ENCODE measurements at regions not wholly inside any gene's neighbourhood (a gene's known extent, or its start where the extent isn't known, plus 50 kb on each side); places are given as distances from the start of the nearest gene placed in this dataset.

DNA sequence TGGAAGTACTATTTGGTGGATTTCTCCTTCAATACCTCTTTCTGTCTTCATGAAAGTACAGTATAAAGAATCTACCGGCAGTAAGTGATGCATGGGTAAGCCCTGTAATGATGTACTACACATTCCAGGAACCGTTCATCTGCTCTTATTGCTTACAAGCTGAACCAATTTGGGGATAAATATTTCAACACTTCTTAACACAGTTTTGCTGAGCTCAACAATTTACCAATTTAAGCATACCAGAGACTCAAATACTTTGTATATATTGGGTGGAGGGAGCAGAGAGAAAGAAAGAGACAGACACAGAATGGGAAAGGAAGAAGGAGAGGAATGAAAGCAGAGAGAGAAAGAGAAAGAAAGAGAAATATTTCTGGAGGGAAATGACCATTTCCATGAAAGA is 821.1 kb upstream of the FLRT2 start:
- no peak overlapping the region for H3K27ac ChIP-seq
- H3K36me3 ChIP-seq (replicated peaks in 1 of 2) = no peaks in the 10 kb centered on the region
- 68 to 81% (median 76%) methylated on average over 2 of the region's 2 CpGs for WGBS, 4 donors
- no peak overlapping the region for H3K4me3 ChIP-seq
- TF ChIP-seq, protein P1, sequence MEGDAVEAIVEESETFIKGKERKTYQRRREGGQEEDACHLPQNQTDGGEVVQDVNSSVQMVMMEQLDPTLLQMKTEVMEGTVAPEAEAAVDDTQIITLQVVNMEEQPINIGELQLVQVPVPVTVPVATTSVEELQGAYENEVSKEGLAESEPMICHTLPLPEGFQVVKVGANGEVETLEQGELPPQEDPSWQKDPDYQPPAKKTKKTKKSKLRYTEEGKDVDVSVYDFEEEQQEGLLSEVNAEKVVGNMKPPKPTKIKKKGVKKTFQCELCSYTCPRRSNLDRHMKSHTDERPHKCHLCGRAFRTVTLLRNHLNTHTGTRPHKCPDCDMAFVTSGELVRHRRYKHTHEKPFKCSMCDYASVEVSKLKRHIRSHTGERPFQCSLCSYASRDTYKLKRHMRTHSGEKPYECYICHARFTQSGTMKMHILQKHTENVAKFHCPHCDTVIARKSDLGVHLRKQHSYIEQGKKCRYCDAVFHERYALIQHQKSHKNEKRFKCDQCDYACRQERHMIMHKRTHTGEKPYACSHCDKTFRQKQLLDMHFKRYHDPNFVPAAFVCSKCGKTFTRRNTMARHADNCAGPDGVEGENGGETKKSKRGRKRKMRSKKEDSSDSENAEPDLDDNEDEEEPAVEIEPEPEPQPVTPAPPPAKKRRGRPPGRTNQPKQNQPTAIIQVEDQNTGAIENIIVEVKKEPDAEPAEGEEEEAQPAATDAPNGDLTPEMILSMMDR (IDR thresholded peaks at IDR 0.05) = no peak
- no peak for TF ChIP-seq POLR2A (IDR thresholded peaks at IDR 0.05)
- H3K9me3 ChIP-seq (replicated peaks in 1 of 3) = no peaks in the 10 kb centered on the region
- H3K27me3 ChIP-seq = no peaks in the 10 kb centered on the region
- H3K4me1 ChIP-seq (replicated peaks in 1 of 2) = no peaks in the 10 kb centered on the region
- no peak for DNase-seq
- intact Hi-C loops (cut with DNase I) = no loop called here

DNA sequence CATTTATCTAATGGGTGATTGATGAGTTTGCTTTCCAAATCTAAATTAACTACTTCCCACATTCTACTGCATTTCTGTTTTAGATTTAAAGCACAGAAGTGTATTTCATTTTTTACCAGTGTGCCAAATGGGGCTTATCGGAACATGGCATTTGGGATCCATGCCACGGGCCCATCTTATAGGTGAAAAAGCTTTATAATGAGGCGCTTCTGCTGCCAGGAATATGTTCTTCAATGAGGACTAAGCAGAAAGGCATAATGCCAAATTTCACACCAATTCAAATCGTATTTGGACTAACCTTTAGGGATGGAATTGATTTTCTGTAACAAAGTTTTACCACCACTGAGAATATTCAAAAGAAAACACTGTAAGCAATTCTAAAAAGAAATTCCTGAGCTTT is 803.5 kb upstream of the FLRT2 start:
- no peaks in the 10 kb centered on the region for H3K9me3 ChIP-seq (replicated peaks in 1 of 3)
- no peak overlapping the region for H3K4me3 ChIP-seq
- intact Hi-C loops (cut with DNase I) = no loop called here
- WGBS, 4 donors = 83 to 91% (median 87%) methylated on average over 4 of the region's 4 CpGs
- TF ChIP-seq, protein P1 (IDR thresholded peaks at IDR 0.05) = no peak
- no peak for TF ChIP-seq POLR2A (IDR thresholded peaks at IDR 0.05)
- H3K4me1 ChIP-seq (replicated peaks in 1 of 2) = no peaks in the 10 kb centered on the region
- DNase-seq = no peak
- H3K36me3 ChIP-seq (replicated peaks in 1 of 2) = no peaks in the 10 kb centered on the region
- H3K27me3 ChIP-seq = no peaks in the 10 kb centered on the region
- no peak overlapping the region for H3K27ac ChIP-seq

DNA sequence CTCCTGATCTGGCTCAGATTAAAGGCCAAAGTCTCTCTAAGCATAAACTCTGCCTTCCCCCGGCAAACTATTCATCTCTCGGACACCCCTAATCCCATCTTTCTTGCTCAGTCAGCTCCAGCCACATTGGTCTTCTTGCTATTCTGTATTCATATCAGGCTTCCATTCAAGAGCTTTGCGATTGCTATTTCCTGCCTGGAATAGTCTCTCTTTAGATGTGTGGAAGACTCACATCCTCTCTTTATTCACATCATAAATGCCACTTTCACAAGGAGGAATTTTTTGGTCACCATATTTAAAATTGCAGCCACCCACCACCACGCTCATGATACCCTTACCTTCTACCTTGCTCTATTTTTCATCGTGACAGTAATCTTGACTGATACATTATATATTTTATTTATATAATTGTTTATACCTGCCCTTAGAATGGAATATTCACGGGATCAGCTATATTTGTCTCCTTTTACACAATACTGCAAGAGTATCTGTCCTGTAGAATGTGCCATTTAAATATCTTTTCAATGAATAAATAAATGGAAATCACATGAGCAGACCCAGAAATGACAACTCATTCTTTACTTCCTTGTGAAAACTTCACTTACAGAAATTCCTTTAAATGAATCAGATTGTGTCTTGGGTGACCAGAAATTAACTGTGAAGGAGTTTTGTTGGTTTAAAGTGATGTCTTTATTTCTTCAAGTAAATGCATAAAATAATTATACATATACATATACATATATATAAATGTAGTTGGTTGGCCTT is 780.6 kb upstream of the FLRT2 start:
- intact Hi-C loops (cut with DNase I) = no loop called here
- Histone ChIP-seq H3K4me3 (no peak overlapping the region), H3K36me3 (replicated peaks in 1 of 2) (no peaks in the 10 kb centered on the region), H3K4me1 (replicated peaks in 1 of 2) (no peaks in the 10 kb centered on the region), H3K27ac (no peak overlapping the region), H3K27me3 (no peaks in the 10 kb centered on the region), H3K9me3 (replicated peaks in 1 of 3) (no peaks in the 10 kb centered on the region)
- no peak for DNase-seq
- WGBS, 4 donors = 86 to 92% (median 89%) methylated on average over 6 of the region's 6 CpGs
- no peak for TF ChIP-seq POLR2A (IDR thresholded peaks at IDR 0.05)
- TF ChIP-seq, protein P1 (IDR thresholded peaks at IDR 0.05) = no peak

DNA sequence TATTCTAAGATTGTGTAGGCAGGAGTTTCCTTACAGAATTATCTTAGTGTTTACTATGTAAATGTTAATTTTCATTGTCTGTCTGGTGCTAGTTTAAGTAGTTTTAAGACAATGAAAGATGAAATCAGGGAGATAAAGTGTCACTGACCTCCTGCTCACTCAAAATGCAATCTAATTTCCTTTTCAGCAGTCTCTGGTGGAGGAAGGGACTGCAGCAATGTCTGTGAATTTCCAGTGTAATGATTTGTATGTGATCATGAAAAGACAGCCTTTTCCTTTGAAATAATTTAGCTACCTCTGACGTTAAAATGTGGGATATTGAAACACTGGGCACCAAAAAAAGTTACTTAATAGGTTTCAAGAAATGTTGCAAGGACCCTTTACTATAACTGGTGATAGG is 779.7 kb upstream of the FLRT2 start:
- Histone ChIP-seq H3K36me3 (replicated peaks in 1 of 2) (no peaks in the 10 kb centered on the region), H3K4me3 (no peak overlapping the region), H3K4me1 (replicated peaks in 1 of 2) (no peaks in the 10 kb centered on the region), H3K27me3 (no peaks in the 10 kb centered on the region), H3K9me3 (replicated peaks in 1 of 3) (no peaks in the 10 kb centered on the region), H3K27ac (no peak overlapping the region)
- intact Hi-C loops (cut with DNase I) = no loop called here
- no peak for TF ChIP-seq POLR2A (IDR thresholded peaks at IDR 0.05)
- TF ChIP-seq, protein P1 (IDR thresholded peaks at IDR 0.05) = no peak
- no peak for DNase-seq
- 14 to 34% (median 25%) methylated on average over 1 of the region's 1 CpG for WGBS, 4 donors
